ENCODE measurements at regions not wholly inside any gene's neighbourhood (a gene's known extent, or its start where the extent isn't known, plus 50 kb on each side); places are given as distances from the start of the nearest gene placed in this dataset.

- TF ChIP-seq CTCF (IDR thresholded peaks at IDR 0.05; ENCODE audit: low read depth, low read length) (no peak), EZH2phosphoT487 (IDR thresholded peaks at IDR 0.05; ENCODE audit: low read depth) (no peak)
Observed at GRCh38 chr13:66210677-66211076, 1019.5 kb downstream of the PCDH9 start.
